Karpas-422 (cell line): ENCODE measurements at regions not wholly inside any gene's neighbourhood (a gene's known extent, or its start where the extent isn't known, plus 50 kb on each side); places are given as distances from the start of the nearest gene placed in this dataset.

Experiments used
- DNase-seq: peaks from one replicate; pipeline ENCODE4 v3.0.0-alpha.2; 2015
- H2AFZ ChIP-seq: fragments of 200-600 bp; sonication (generic); 2 replicates; pipeline ENCODE4 v1.6.1; 2014; ENCODE audit warnings: antibody characterized with exemption, low read length, mixed read lengths
- H3K27ac ChIP-seq: fragments of 200-600 bp; sonication (generic); 2 replicates; pipeline ENCODE4 v1.5.1; 2014; ENCODE audit warnings: mild to moderate bottlenecking, low read length, moderate library complexity
- H3K27me3 ChIP-seq: fragments of 200-600 bp; sonication (generic); 2 replicates; pipeline ENCODE4 v1.6.1; 2014; ENCODE audit warnings: low read length, mixed read lengths
- H3K36me3 ChIP-seq: fragments of 200-600 bp; sonication (generic); 2 replicates; pipeline ENCODE4 v1.6.1; 2014; ENCODE audit warnings: low read length, mixed read lengths; ENCODE audit not compliant: insufficient read depth
- H3K4me1 ChIP-seq: fragments of 200-600 bp; sonication (generic); 2 replicates; pipeline ENCODE4 v1.6.1; 2014; ENCODE audit warnings: mild to moderate bottlenecking, low read length, mixed read lengths
- H3K4me2 ChIP-seq: fragments of 200-600 bp; sonication (generic); 2 replicates; pipeline ENCODE4 v1.6.1; 2014; ENCODE audit warnings: low read length, low read depth, mild to moderate bottlenecking; ENCODE audit not compliant: poor library complexity, severe bottlenecking
- H3K4me3 ChIP-seq: fragments of 200-600 bp; sonication (generic); 2 replicates; pipeline ENCODE4 v1.5.1; 2014; ENCODE audit warnings: mild to moderate bottlenecking, antibody characterized with exemption, low read length, mixed read lengths
- H3K79me2 ChIP-seq: fragments of 200-600 bp; sonication (generic); 2 replicates; pipeline ENCODE4 v1.6.1; 2014; ENCODE audit warnings: mild to moderate bottlenecking, low read length, mixed read lengths
- H3K9ac ChIP-seq: fragments of 200-600 bp; sonication (generic); 2 replicates; pipeline ENCODE4 v1.6.0; 2014; ENCODE audit warnings: low read length
- H3K9me2 ChIP-seq: fragments of 200-600 bp; sonication (generic), shearing (Covaris generic); replicated peaks from 2 replicates; pipeline ENCODE4 v1.6.0; 2014; ENCODE audit warnings: mild to moderate bottlenecking, low read length, moderate library complexity; ENCODE audit not compliant: insufficient read depth
- H3K9me3 ChIP-seq: fragments of 300-700, 200-600 bp; sonication (generic); 2 replicates; pipeline ENCODE4 v1.6.1; 2014; ENCODE audit warnings: low read length, mixed read lengths
- H4K20me1 ChIP-seq: fragments of 200-600 bp; sonication (generic); 2 replicates; pipeline ENCODE4 v1.6.1; 2014; ENCODE audit warnings: mild to moderate bottlenecking, antibody characterized with exemption, low read length, low read depth; ENCODE audit not compliant: insufficient read depth

DNA sequence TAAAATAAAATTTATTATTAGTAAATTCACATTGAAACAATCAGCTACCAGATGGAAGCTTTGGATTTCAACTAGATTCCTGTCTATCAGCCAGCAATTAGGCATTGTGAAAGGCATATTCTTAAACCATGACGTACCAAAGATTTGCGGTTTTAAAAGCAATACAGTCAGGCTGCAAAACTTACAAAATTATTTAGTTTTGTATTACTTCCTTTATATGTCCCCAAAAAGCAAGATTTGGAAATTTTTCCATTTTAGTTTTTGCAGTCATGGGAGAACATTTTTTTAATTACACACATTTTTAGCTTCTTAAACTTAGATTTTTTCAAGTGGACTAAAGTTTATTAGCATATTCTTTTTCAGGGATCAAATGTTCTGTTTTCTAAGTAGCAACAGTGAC, 225.0 kb upstream of the KITLG start:
- H3K9ac ChIP-seq: no peak overlapping the region
- no peak for DNase-seq
- no peak overlapping the region for H2AFZ ChIP-seq
- H3K79me2 ChIP-seq: no peaks in the 10 kb centered on the region
- H3K27ac ChIP-seq: no peak overlapping the region
- no peaks in the 10 kb centered on the region for H4K20me1 ChIP-seq
- H3K4me3 ChIP-seq: no peak overlapping the region
- no peaks in the 10 kb centered on the region for H3K9me2 ChIP-seq
- H3K27me3 ChIP-seq: no peaks in the 10 kb centered on the region
- H3K36me3 ChIP-seq: no peaks in the 10 kb centered on the region
- no peak overlapping the region for H3K4me2 ChIP-seq
- H3K9me3 ChIP-seq: no peaks in the 10 kb centered on the region
- no peaks in the 10 kb centered on the region for H3K4me1 ChIP-seq

GRCh38 chr12:88802096-88802706, 221.9 kb upstream of the KITLG start:
- H4K20me1 ChIP-seq: no peaks in the 10 kb centered on the region
- H3K36me3 ChIP-seq: no peaks in the 10 kb centered on the region
- no peak for DNase-seq
- H3K9ac ChIP-seq: no peak overlapping the region
- H3K27ac ChIP-seq: no peak overlapping the region
- H3K4me1 ChIP-seq: no peaks in the 10 kb centered on the region
- no peaks in the 10 kb centered on the region for H3K79me2 ChIP-seq
- no peaks in the 10 kb centered on the region; the same call in 1 of the 2 replicates for H3K9me3 ChIP-seq
- no peak overlapping the region for H2AFZ ChIP-seq
- no peak overlapping the region for H3K4me2 ChIP-seq
- H3K9me2 ChIP-seq: no peaks in the 10 kb centered on the region
- H3K4me3 ChIP-seq: no peak overlapping the region
- no peaks in the 10 kb centered on the region for H3K27me3 ChIP-seq

- Histone ChIP-seq H3K36me3 (no peaks in the 10 kb centered on the region), H3K27ac (no peak overlapping the region), H3K27me3 (no peaks in the 10 kb centered on the region), H2AFZ (no peak overlapping the region), H3K4me3 (no peak overlapping the region), H4K20me1 (no peaks in the 10 kb centered on the region), H3K9me3 (no peaks in the 10 kb centered on the region; the same call in 1 of the 2 replicates), H3K9me2 (no peaks in the 10 kb centered on the region), H3K79me2 (no peaks in the 10 kb centered on the region), H3K4me2 (no peak overlapping the region), H3K4me1 (no peaks in the 10 kb centered on the region), H3K9ac (no peak overlapping the region)
- DNase-seq: no peak
Measured at GRCh38 chr12:88801227-88802095, 221.2 kb upstream of the KITLG start.

DNA sequence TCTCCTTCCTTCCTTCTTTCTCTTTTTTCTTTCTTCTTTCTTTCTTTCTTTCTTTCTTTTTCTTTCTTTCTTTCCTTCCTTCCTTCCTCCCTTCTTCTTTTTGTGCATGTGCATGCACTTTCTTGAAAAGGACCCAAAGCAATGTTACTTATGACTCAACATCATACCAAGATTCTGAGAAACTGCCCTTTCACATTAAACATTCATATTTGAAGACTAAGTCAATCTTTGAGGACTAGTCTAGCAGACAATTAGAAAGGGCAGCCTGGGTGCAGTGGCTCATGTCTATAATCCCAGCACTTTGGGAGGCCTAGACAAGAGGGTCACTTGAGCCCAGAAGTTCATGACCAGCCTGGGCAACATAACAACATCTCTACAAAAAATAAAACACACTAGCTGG, 212.8 kb upstream of the KITLG start:
- Histone ChIP-seq H3K4me3 (no peak overlapping the region), H2AFZ (no peak overlapping the region), H3K27me3 (no peaks in the 10 kb centered on the region), H3K4me2 (no peak overlapping the region), H3K9me2 (no peaks in the 10 kb centered on the region), H3K36me3 (no peaks in the 10 kb centered on the region), H3K4me1 (no peaks in the 10 kb centered on the region), H4K20me1 (no peaks in the 10 kb centered on the region), H3K9ac (no peak overlapping the region), H3K9me3 (no peaks in the 10 kb centered on the region; the same call in 1 of the 2 replicates), H3K27ac (no peak overlapping the region), H3K79me2 (no peaks in the 10 kb centered on the region)
- DNase-seq: no peak

GRCh38 chr12:88790231-88790630, 210.0 kb upstream of the KITLG start:
- H3K36me3 ChIP-seq: no peaks in the 10 kb centered on the region
- no peaks in the 10 kb centered on the region; the same call in 1 of the 2 replicates for H3K9me3 ChIP-seq
- H3K79me2 ChIP-seq: no peaks in the 10 kb centered on the region
- no peaks in the 10 kb centered on the region for H4K20me1 ChIP-seq
- no peak overlapping the region for H3K4me2 ChIP-seq
- H3K27ac ChIP-seq: no peak overlapping the region
- no peak for DNase-seq
- H3K4me3 ChIP-seq: no peak overlapping the region
- H3K9me2 ChIP-seq: no peaks in the 10 kb centered on the region
- no peak overlapping the region for H3K9ac ChIP-seq
- H3K27me3 ChIP-seq: no peaks in the 10 kb centered on the region
- H3K4me1 ChIP-seq: no peaks in the 10 kb centered on the region
- no peak overlapping the region for H2AFZ ChIP-seq

GRCh38 chr12:88784166-88784565, 203.9 kb upstream of the KITLG start:
- no peaks in the 10 kb centered on the region for H3K4me1 ChIP-seq
- no peak overlapping the region for H3K4me2 ChIP-seq
- H3K9me3 ChIP-seq: no peaks in the 10 kb centered on the region
- H4K20me1 ChIP-seq: no peaks in the 10 kb centered on the region
- no peak overlapping the region for H3K4me3 ChIP-seq
- no peak overlapping the region for H3K9ac ChIP-seq
- no peaks in the 10 kb centered on the region for H3K27me3 ChIP-seq
- H2AFZ ChIP-seq: no peak overlapping the region
- DNase-seq: no peak
- H3K9me2 ChIP-seq: no peaks in the 10 kb centered on the region
- no peaks in the 10 kb centered on the region for H3K36me3 ChIP-seq
- no peaks in the 10 kb centered on the region for H3K79me2 ChIP-seq
- H3K27ac ChIP-seq: no peak overlapping the region

DNA sequence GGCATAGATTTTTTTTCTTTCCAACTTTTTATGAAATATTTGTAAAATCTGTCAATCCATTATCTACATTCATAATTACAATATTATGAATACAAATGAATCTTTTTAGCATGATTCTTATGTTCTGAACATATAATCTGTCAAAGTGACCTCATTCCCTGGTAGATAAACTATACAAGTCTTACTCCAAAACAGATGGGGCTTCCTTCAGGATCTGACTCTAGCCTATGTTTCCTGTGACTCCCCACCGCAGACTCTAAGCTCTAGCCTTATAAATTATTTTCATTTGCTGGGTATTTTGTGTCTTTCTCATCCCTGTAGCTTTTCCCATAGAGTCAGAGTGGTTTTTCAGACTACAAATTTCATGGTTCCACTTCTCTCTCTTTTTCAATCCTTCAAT, 202.1 kb upstream of the KITLG start:
- H3K27me3 ChIP-seq: no peaks in the 10 kb centered on the region
- H3K4me2 ChIP-seq: no peak overlapping the region
- no peak overlapping the region for H3K9ac ChIP-seq
- DNase-seq: no peak
- H3K9me2 ChIP-seq: no peaks in the 10 kb centered on the region
- H3K4me3 ChIP-seq: no peak overlapping the region
- H3K36me3 ChIP-seq: no peaks in the 10 kb centered on the region
- H2AFZ ChIP-seq: no peak overlapping the region
- no peaks in the 10 kb centered on the region for H3K9me3 ChIP-seq
- H3K79me2 ChIP-seq: no peaks in the 10 kb centered on the region
- no peaks in the 10 kb centered on the region for H3K4me1 ChIP-seq
- no peaks in the 10 kb centered on the region for H4K20me1 ChIP-seq
- H3K27ac ChIP-seq: no peak overlapping the region

- H3K9me3 ChIP-seq: no peaks in the 10 kb centered on the region
- no peak overlapping the region for H3K4me3 ChIP-seq
- no peaks in the 10 kb centered on the region for H3K27me3 ChIP-seq
- H2AFZ ChIP-seq: no peak overlapping the region
- no peaks in the 10 kb centered on the region for H3K36me3 ChIP-seq
- no peak overlapping the region for H3K4me2 ChIP-seq
- no peaks in the 10 kb centered on the region for H3K79me2 ChIP-seq
- DNase-seq: no peak
- H3K9ac ChIP-seq: no peak overlapping the region
- H3K4me1 ChIP-seq: no peaks in the 10 kb centered on the region
- H4K20me1 ChIP-seq: no peaks in the 10 kb centered on the region
- no peaks in the 10 kb centered on the region for H3K9me2 ChIP-seq
- H3K27ac ChIP-seq: no peak overlapping the region
Measured at GRCh38 chr12:88781909-88782308, 201.6 kb upstream of the KITLG start.
